Mucosa of stomach (tissue), 1 donor: ENCODE measurements at regions not wholly inside any gene's neighbourhood (a gene's known extent, or its start where the extent isn't known, plus 50 kb on each side); places are given as distances from the start of the nearest gene placed in this dataset.

ENCODE experiments used
- H3K27me3 ChIP-seq: one replicate; pipeline ENCODE4 v1.7.0; 2013; ENCODE audit warnings: mild to moderate bottlenecking, low read length; ENCODE audit not compliant: control insufficient read depth, insufficient read depth
- H3K36me3 ChIP-seq: one replicate; pipeline ENCODE4 v1.7.0; 2013; ENCODE audit warnings: low read length; ENCODE audit not compliant: control insufficient read depth, insufficient read depth
- H3K4me1 ChIP-seq: one replicate; pipeline ENCODE4 v1.7.0; 2013; ENCODE audit warnings: mild to moderate bottlenecking, low read length; ENCODE audit not compliant: control insufficient read depth, insufficient read depth
- H3K4me3 ChIP-seq: one replicate; pipeline ENCODE4 v1.7.0; 2013; ENCODE audit warnings: low read length
- H3K9ac ChIP-seq: one replicate; pipeline ENCODE4 v1.7.0; 2013; ENCODE audit warnings: mild to moderate bottlenecking, low read length, moderate library complexity
- H3K9me3 ChIP-seq: one replicate; pipeline ENCODE4 v1.7.0; 2013; ENCODE audit warnings: mild to moderate bottlenecking, low read length, moderate library complexity; ENCODE audit not compliant: control insufficient read depth
- donor health status: Pancreatic carcinoma.

DNA sequence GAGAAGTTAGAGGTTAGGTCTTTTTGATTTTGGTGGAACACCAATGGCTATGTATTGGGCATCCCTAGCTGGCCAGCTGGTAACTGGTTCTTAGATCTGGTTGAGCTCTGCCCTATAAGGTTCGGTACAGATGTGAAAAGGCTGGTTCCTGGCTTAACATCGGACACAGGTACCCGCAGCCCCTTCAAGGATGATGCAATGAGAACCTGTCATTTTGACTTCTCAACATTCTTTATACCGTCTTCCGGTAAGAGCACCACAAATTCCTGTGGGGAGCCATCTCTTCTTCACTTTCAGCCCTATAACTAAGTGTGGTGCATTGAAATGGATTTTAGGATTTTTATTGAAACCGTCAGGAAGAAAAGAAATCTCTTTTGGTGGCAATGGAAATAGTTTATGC is 222.8 kb downstream of the ADAMTS9 start:
- Histone ChIP-seq H3K9ac (no peak overlapping the region), H3K36me3 (no peaks in the 10 kb centered on the region), H3K9me3 (no peaks in the 10 kb centered on the region), H3K27me3 (no peaks in the 10 kb centered on the region), H3K4me3 (no peak overlapping the region), H3K4me1 (no peaks in the 10 kb centered on the region)

DNA sequence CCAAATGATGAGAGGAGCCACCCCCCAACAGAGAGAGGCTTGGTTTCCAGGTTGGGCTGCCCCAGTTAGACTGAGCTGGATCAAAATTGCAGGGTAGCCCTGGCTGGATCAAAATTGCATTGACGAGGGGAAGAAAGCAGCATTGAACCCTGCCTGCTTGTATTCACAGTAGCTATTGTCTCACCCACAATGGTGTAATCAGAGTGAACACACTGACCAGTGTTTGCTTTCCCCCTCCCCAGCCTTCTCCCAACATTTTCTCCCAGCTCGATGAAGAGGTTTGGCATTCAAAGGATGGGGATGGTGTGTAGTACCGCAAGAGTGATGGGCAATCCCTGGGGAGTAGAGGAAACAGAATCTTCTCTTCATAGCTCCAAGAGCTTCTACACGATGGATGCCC is 223.8 kb downstream of the ADAMTS9 start:
- Histone ChIP-seq H3K4me1 (no peaks in the 10 kb centered on the region), H3K9me3 (no peaks in the 10 kb centered on the region), H3K27me3 (no peaks in the 10 kb centered on the region), H3K4me3 (no peak overlapping the region), H3K9ac (no peak overlapping the region), H3K36me3 (no peaks in the 10 kb centered on the region)

DNA sequence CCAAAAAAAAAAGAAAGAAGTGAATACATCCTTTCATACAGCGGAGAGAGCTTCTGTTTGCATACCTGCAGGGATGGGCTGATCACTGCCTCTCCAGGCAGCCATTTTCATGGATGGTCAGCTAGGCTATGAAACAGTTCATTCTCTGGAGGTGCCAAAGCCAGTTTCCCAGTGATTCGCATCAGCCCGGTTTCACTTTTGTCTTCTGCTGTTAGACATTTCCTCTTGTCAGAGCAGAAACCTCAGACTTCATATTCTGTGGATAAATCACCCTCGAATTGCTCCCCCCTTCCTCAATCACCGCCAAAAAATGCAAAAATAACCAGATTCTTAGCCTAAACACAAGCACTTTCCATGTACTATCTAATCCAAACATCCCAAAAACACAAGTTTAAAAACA is 225.6 kb downstream of the ADAMTS9 start:
- no peak overlapping the region for H3K4me3 ChIP-seq
- H3K27me3 ChIP-seq: no peaks in the 10 kb centered on the region
- H3K36me3 ChIP-seq: no peaks in the 10 kb centered on the region
- no peaks in the 10 kb centered on the region for H3K4me1 ChIP-seq
- no peaks in the 10 kb centered on the region for H3K9me3 ChIP-seq
- H3K9ac ChIP-seq: no peak overlapping the region

DNA sequence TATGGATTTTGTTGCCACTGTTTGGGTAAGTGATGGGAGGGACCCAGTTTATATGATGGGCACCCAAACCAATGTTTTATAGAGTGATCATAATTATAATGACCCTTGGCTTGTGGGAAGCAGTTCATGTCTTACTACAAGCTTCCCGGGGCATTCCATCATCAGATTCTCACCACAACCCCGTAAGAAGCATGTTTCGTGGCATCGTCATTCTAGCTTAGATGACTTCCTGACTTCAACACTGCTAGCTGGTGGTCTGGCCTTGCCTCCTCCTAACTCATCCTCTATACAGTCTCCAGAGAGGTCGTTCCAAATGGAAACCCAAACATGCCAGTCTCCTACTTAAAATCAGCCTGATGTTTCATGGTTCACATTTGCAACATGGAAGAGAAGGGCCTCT is 226.9 kb downstream of the ADAMTS9 start:
- no peak overlapping the region for H3K4me3 ChIP-seq
- no peak overlapping the region for H3K9ac ChIP-seq
- H3K9me3 ChIP-seq: no peaks in the 10 kb centered on the region
- H3K36me3 ChIP-seq: no peaks in the 10 kb centered on the region
- no peaks in the 10 kb centered on the region for H3K4me1 ChIP-seq
- no peaks in the 10 kb centered on the region for H3K27me3 ChIP-seq

- no peak overlapping the region for H3K4me3 ChIP-seq
- H3K27me3 ChIP-seq: no peaks in the 10 kb centered on the region
- H3K9me3 ChIP-seq: no peaks in the 10 kb centered on the region
- no peaks in the 10 kb centered on the region for H3K4me1 ChIP-seq
- H3K36me3 ChIP-seq: no peaks in the 10 kb centered on the region
- H3K9ac ChIP-seq: no peak overlapping the region
These were observed 227.6 kb downstream of the ADAMTS9 start for GRCh38 chr3:64460141-64460730.

- Histone ChIP-seq H3K9me3 (no peaks in the 10 kb centered on the region), H3K36me3 (no peaks in the 10 kb centered on the region), H3K4me1 (no peaks in the 10 kb centered on the region), H3K27me3 (no peaks in the 10 kb centered on the region), H3K9ac (no peak overlapping the region), H3K4me3 (no peak overlapping the region)
These were observed 228.1 kb downstream of the ADAMTS9 start for GRCh38 chr3:64459711-64460110.

DNA sequence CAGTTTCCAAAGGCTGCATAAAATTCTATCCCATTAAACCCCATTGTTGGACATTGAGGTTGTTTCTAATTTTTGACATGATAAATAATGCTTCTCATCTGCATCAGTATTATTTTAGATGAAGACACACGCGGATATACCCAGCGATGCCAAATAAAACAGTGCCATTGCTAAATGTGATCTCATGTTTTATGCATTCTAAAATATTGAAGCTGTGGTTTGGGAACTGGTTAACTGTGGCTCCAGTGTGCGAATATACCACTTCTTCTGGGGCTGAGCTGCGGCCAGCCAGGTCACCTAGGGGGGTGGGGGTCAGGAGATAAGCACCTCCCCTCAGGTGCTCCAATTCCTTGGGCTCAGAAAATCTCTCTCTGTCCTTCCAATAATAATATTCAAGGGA is 230.0 kb downstream of the ADAMTS9 start:
- Histone ChIP-seq H3K27me3 (no peaks in the 10 kb centered on the region), H3K4me1 (no peaks in the 10 kb centered on the region), H3K4me3 (no peak overlapping the region), H3K9me3 (no peaks in the 10 kb centered on the region), H3K36me3 (no peaks in the 10 kb centered on the region), H3K9ac (no peak overlapping the region)

GRCh38 chr3:64456674-64457073 is 231.1 kb downstream of the ADAMTS9 start:
- Histone ChIP-seq H3K9me3 (no peaks in the 10 kb centered on the region), H3K27me3 (no peaks in the 10 kb centered on the region), H3K36me3 (no peaks in the 10 kb centered on the region)

DNA sequence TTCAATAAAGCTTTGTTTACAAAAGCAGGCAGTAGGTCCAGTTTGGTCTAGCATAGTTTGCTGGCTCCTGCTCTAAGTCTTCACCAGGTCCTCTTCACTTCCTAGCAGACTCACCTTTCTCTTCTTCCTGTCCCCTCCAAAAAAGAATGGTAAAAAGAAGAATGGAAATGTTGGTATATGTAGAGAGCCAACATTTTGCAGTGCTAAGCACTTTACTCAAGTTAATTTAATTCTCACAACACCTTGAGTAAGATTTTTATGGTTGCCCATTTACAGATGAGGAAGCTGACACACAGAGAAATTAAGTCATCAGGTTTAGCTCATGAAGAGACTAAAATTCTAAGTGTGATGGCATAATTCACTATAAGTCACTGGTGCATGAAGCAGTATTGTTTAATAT is 230.1 kb upstream of the PRICKLE2 start:
- Histone ChIP-seq H3K4me1 (no peaks in the 10 kb centered on the region), H3K4me3 (no peak overlapping the region), H3K36me3 (no peaks in the 10 kb centered on the region), H3K9me3 (no peaks in the 10 kb centered on the region), H3K27me3 (no peaks in the 10 kb centered on the region), H3K9ac (no peak overlapping the region)

More at GRCh38 chr3:64456674-64457073, 231.1 kb downstream of the ADAMTS9 start:
- H3K9ac ChIP-seq: no peak overlapping the region
- H3K4me1 ChIP-seq: no peaks in the 10 kb centered on the region
- no peak overlapping the region for H3K4me3 ChIP-seq

GRCh38 chr3:64454768-64455167 is 229.5 kb upstream of the PRICKLE2 start:
- Histone ChIP-seq H3K36me3 (no peaks in the 10 kb centered on the region), H3K27me3 (no peaks in the 10 kb centered on the region), H3K9ac (no peak overlapping the region), H3K4me1 (no peaks in the 10 kb centered on the region), H3K4me3 (no peak overlapping the region), H3K9me3 (no peaks in the 10 kb centered on the region)

- no peaks in the 10 kb centered on the region for H3K27me3 ChIP-seq
- H3K9me3 ChIP-seq: no peaks in the 10 kb centered on the region
- H3K4me3 ChIP-seq: no peak overlapping the region
- H3K36me3 ChIP-seq: no peaks in the 10 kb centered on the region
- no peak overlapping the region for H3K9ac ChIP-seq
- H3K4me1 ChIP-seq: no peaks in the 10 kb centered on the region
These were observed 228.9 kb upstream of the PRICKLE2 start for GRCh38 chr3:64454179-64454578.

DNA sequence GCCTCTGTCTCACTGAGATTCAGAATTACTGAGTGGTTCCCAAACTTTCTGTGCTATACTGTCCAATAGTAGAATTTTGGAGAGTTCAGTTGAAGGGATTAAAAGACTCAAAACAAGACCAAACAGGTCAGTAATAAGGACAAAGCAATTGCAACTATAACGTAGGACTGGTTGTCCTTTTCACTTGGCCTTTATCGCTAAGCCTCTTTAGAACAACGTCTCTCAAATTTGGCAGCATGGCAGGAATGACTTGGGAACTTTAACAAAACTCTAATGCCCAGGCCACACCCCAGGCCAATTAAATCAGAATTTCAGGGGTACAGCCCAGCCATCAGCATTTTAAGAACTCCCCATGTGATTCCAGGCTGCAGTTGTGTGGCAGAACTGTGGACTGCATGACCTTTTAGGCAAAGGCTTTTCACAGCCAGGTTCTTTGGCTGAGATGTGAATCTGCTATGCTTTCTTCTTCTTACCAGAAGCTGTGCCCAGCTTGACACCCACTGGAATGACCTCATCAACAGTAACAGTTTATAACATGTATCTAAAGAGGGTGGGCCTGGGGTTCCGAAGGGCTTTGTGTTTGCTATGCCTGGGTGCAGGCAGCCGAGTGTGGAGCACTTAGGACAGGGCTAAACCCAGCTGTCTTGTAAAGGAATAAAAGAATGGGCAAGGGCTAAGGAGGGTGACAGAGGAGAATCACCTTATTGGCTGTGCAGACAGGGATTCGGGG is 226.2 kb upstream of the PRICKLE2 start:
- Histone ChIP-seq H3K36me3 (no peaks in the 10 kb centered on the region), H3K4me3 (no peak overlapping the region), H3K9ac (no peak overlapping the region), H3K4me1 (no peaks in the 10 kb centered on the region), H3K27me3 (no peaks in the 10 kb centered on the region), H3K9me3 (no peaks in the 10 kb centered on the region)
